Gastrocnemius medialis (tissue), 4 donors: ENCODE measurements at regions not wholly inside any gene's neighbourhood (a gene's known extent, or its start where the extent isn't known, plus 50 kb on each side); places are given as distances from the start of the nearest gene placed in this dataset.

Experiments used
- ATAC-seq, 2 donors: fragments of 150-250 bp; one replicate each; pipeline ENCODE4 v1.9.1; 2016
- DNase-seq, 2 donors: peaks; one replicate each; pipeline ENCODE4 v3.0.0-alpha.2; 2019
- H3K27ac ChIP-seq, 4 donors: fragments of 200-600 bp; sonication (generic); 1 replicate in 1 of 4; 2 replicates in 3 of 4; pipeline ENCODE4 v1.5.1; 2016 to 2018; ENCODE audit warnings: mild to moderate bottlenecking in 2 of 4, moderate library complexity in 1 of 4
- H3K27me3 ChIP-seq, 3 donors: fragments of 200-600 bp; sonication (generic) in 2 of 3; 1 replicate in 1 of 3; 2 replicates in 2 of 3; pipeline versions ENCODE4 v1.5.1 to v1.6.0; 2016 to 2019; ENCODE audit warnings: mild to moderate bottlenecking in 1 of 3, moderate library complexity in 1 of 3
- H3K36me3 ChIP-seq, 2 donors: fragments of 200-600 bp; sonication (generic) in 1 of 2; one replicate each; pipeline ENCODE4 v1.5.1; 2017 to 2018
- H3K4me1 ChIP-seq, 2 donors: fragments of 200-600 bp; sonication (generic) in 1 of 2; one replicate each; pipeline ENCODE4 v1.5.1; 2016 to 2017; ENCODE audit warnings: mild to moderate bottlenecking in 2 of 2
- H3K4me3 ChIP-seq, 4 donors: fragments of 200-600 bp; sonication (generic) in 3 of 4; 1 replicate in 1 of 4; 2 replicates in 3 of 4; pipeline ENCODE4 v1.5.1; 2016 to 2019; ENCODE audit warnings: mild to moderate bottlenecking in 2 of 4
- H3K9me3 ChIP-seq, 3 donors: fragments of 200-600 bp; sonication (generic) in 2 of 3; 1 replicate in 1 of 3; 2 replicates in 2 of 3; pipeline ENCODE4 v1.5.1; 2016 to 2019
- CTCF ChIP-seq, 5 experiments: fragments of 450-650 bp in 3 of 5; fragments of 200-600 bp in 2 of 5; sonication (generic) in 2 of 5; IDR thresholded peaks in 4 of 5; conservative IDR thresholded peaks in 1 of 5; 1 replicate in 4 of 5; 2 replicates in 1 of 5; pipeline ENCODE4 v1.5.1; 2016 to 2019; ENCODE audit warnings: antibody characterized with exemption in 5 of 5, mild to moderate bottlenecking in 3 of 5, moderate library complexity in 3 of 5
- POLR2A ChIP-seq, 2 donors: fragments of 450-650 bp; IDR thresholded peaks; one replicate each; pipeline ENCODE4 v1.6.1; 2017; ENCODE audit warnings: antibody characterized with exemption in 2 of 2, mild to moderate bottlenecking in 2 of 2, moderate library complexity in 2 of 2
- in situ Hi-C, 4 donors: fragments of 200-750 bp; cut with MboI; loops; one replicate each; pipeline versions ENCODE4 v1.15.0 to v1.8.0; 2017; ENCODE audit warnings: low sequenced_read_pairs in 4 of 4
- intact Hi-C: fragments of 100-400 bp; cut with DNase I; formaldehyde crosslinking; loops from one replicate; pipeline ENCODE4 v1.15.1; 2023; ENCODE audit warnings: low total_unique reads

GRCh38 chr5:162487528-162488525 is 420.3 kb downstream of the GABRG2 start:
- no peaks in the 10 kb centered on the region for H3K9me3 ChIP-seq
- in situ Hi-C loops, result no loop called here
- H3K36me3 ChIP-seq, result no peaks in the 10 kb centered on the region
- no peak for DNase-seq
- H3K4me1 ChIP-seq, result no peaks in the 10 kb centered on the region
- no peak overlapping the region for H3K4me3 ChIP-seq
- no peaks in the 10 kb centered on the region for H3K27me3 ChIP-seq
- ATAC-seq, result no peak
- H3K27ac ChIP-seq, result no peak overlapping the region
- TF ChIP-seq CTCF (IDR thresholded peaks at IDR 0.05 in 4 of 5, conservative IDR thresholded peaks at IDR 0.05 in 1 of 5), result no peak
- TF ChIP-seq POLR2A (IDR thresholded peaks at IDR 0.05), result no peak
- intact Hi-C loops, result no loop called here

GRCh38 chr5:162496100-162496808 is 428.7 kb downstream of the GABRG2 start:
- ATAC-seq (no peak), DNase-seq (no peak)
- in situ Hi-C loops, result no loop called here
- Histone ChIP-seq H3K4me3 (no peak overlapping the region), H3K36me3 (no peaks in the 10 kb centered on the region), H3K27me3 (no peaks in the 10 kb centered on the region), H3K27ac (no peak overlapping the region), H3K9me3 (no peaks in the 10 kb centered on the region), H3K4me1 (no peaks in the 10 kb centered on the region)
- TF ChIP-seq POLR2A (IDR thresholded peaks at IDR 0.05) (no peak), CTCF (IDR thresholded peaks at IDR 0.05 in 4 of 5, conservative IDR thresholded peaks at IDR 0.05 in 1 of 5) (no peak)
- intact Hi-C loops, result no loop called here

- no peak for DNase-seq
Observed at GRCh38 chr5:162497455-162497854, 429.9 kb downstream of the GABRG2 start.

GRCh38 chr5:162502780-162503179 is 435.2 kb downstream of the GABRG2 start:
- in situ Hi-C loops (no loop called here), intact Hi-C loops (no loop called here)
- H3K4me1 ChIP-seq, result no peaks in the 10 kb centered on the region
- no peak overlapping the region for H3K27ac ChIP-seq
- DNase-seq (no peak), ATAC-seq (no peak)
- H3K4me3 ChIP-seq, result no peak overlapping the region
- no peaks in the 10 kb centered on the region for H3K27me3 ChIP-seq
- H3K9me3 ChIP-seq, result no peaks in the 10 kb centered on the region
- TF ChIP-seq CTCF (IDR thresholded peaks at IDR 0.05 in 4 of 5, conservative IDR thresholded peaks at IDR 0.05 in 1 of 5) (no peak), POLR2A (IDR thresholded peaks at IDR 0.05) (no peak)
- H3K36me3 ChIP-seq, result no peaks in the 10 kb centered on the region

More at GRCh38 chr5:162497455-162497854, 429.9 kb downstream of the GABRG2 start:
- no peaks in the 10 kb centered on the region for H3K27me3 ChIP-seq
- no peak for TF ChIP-seq CTCF (IDR thresholded peaks at IDR 0.05 in 4 of 5, conservative IDR thresholded peaks at IDR 0.05 in 1 of 5)
- TF ChIP-seq POLR2A (IDR thresholded peaks at IDR 0.05), result no peak
- H3K4me1 ChIP-seq, result no peaks in the 10 kb centered on the region
- H3K36me3 ChIP-seq, result no peaks in the 10 kb centered on the region
- in situ Hi-C loops, result no loop called here
- intact Hi-C loops, result no loop called here
- H3K27ac ChIP-seq, result no peak overlapping the region
- no peaks in the 10 kb centered on the region for H3K9me3 ChIP-seq
- no peak for ATAC-seq
- H3K4me3 ChIP-seq, result no peak overlapping the region
